Activated CD4-positive, alpha-beta T cell treated with anti-CD3 and anti-CD28 coated beads, Interleukin-2, amount 50 U/mL, for 24 hours (primary cell): ENCODE measurements at regions not wholly inside any gene's neighbourhood (a gene's known extent, or its start where the extent isn't known, plus 50 kb on each side); places are given as distances from the start of the nearest gene placed in this dataset.
A peak's percentile ranks its signal among the peaks of the same experiment; 100 is the strongest.

Experiments used
- DNase-seq, 2 donors: peaks; one replicate each; pipeline ENCODE4 v3.0.0-alpha.2; 2020; ENCODE audit warnings: low read depth in 1 of 2, low spot score in 1 of 2

GRCh38 chr10:118835682-118836326, 81.0 kb upstream of the CACUL1 start:
- DNase-seq, result no peak

DNA sequence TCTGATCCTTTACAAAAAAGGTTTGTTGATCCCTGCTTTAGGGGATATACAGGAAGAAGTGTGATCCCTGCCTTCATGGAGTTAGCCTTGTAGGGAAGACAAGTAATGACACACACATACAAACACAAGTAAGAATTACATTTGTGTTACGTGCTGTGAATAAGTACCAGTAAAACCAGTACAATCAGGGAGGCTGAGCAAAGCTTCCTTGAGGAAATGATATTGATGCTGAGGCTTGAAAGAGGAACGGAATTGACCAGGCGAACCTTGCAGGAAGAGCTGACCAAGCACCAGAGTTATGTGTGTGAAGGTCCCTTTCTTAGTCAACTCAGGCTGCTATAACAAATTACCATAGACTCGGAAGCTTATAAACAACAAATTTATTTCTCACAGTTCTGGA, 83.6 kb upstream of the CACUL1 start:
- no peak for DNase-seq

- DNase-seq, result no peak
Measured at GRCh38 chr10:118839348-118839747, 84.6 kb upstream of the CACUL1 start.

DNA sequence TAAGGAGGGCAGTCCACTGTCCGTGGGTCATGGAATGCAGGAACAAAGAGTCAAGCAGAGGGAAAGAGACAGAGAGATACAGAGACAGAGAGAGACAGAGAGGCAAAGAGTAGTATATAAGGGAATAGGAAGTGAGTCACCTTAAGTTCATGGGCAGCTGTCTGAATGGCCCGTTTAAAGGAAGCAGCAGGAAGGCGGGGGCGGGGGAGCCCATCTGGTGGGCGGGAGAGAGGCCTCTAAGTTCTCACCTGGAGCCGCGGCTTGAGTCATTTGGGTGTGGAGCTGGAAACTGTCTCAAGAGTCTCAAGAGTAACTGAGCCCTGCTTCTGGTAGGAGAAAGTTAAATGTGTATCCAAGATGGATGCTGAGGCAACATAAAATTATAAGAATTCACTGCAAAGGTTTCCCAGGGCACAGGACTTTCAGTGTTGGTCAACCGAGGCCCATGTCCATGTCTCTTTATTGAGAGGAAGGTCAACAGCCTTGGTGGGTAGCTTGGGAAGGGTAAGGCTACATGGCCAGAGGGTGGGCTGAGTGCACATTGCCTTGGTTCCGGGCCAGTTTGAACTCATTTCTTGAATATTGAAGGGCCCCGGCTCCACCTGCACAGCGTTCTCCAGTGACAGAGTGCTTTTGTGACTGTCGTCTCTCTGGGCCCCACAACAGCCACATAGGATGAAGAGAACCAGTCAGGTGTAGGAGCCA, 85.5 kb upstream of the CACUL1 start:
- DNase-seq, result peak in 1 of 2 donors; percentile 22

DNA sequence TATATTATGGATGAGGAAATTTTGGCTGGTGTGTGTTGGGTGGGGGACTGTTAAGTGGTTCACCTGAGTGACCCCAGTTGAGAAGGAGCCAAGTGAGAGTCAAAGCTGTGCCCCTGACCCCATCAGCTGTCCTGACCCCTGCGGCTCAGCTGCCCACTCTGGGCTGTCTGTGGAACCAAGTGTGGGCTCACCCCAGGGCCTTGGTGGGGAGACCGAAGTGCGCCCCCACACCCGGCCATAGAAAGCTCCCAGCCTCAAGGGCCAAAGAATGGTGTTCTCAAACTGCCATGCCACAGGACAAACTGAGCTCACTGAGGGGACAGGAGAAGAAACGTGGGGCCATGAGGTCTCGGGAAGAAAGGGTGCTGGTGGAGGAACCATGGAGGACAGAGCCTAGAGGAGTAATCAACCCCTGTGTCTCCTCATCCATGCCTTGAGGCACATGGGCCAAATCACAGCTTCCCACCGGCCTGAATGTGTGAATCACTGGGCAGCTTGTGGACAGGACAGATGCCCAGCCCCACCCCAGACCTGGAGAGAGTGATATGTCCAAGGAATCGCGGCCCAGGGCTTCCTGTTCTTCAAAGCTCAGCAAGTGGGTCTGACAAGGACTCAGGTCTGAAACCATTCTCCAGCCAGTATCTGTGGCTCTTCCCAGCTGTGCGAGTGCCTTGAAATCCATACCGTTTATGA, 86.2 kb upstream of the CACUL1 start:
- DNase-seq, result no peak

DNA sequence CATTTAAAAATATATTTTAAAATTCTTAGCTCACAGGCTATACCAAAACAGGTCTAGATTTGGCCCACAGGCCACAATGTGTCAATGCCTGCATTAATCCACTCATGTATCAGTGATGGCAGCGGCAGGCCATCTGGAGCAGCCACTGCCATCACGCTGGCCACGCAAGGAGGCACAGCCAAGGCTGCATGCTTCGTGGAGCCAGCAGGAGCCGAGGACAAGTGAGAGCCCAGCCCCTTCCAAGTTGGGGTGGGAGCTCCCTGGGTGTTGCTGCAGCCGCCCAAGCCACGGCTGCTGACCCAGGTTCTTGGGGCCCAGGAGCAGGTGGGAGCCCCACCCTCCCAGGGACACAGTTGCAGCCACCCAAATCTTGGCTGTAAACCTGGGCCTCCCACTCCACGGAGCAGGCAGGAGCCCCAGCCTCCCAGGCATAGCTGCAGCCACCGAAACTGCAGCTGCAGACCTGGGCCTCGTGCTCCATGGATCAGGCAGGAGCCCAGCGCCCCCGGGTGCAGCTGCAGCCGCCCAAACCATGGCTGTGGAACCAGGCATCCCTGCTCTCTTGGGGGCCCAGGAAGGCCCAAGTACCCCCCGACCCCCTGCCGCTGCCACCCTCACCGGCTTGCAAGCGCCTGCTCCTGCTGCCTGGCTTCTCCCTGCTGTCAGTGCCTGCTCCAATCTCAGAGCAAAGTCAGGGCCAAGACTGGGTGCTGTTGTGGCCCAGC, 87.3 kb upstream of the CACUL1 start:
- DNase-seq, result no peak

DNA sequence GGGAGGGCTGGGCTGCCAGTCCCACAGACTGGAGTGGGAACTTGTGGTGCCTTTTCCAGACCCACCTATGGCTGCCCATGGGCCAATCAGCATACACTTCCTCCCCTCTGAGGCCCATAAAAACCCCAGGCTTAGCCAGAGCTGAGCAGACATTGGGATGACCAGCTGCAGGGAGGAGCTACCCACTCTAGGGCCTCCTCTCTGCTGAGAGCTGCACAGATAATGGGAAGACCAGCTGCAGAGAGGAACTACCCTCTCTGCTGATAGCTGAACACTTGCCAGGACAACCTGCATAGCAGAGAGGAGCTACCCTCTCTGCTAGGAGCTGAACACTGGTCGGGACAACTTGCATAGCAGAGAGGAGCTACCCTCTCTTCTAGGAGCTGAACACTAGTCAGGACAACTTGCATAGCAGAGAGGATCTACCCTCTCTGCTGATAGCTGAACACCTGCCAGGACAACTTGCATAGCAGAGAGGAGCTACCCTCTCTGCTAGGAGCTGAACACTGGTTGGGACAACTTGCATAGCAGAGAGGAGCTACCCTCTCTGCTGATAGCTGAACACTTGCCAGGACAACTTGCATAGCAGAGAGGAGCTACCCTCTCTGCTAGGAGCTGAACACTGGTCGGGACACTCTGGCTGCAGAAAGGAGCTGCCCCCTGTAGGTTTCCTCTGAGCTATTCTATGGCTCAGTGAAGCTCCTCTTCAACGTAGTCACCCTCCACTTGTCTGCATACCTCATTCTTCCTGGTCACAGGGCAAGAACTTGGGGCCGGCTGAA, 88.3 kb upstream of the CACUL1 start:
- DNase-seq, result no peak

DNA sequence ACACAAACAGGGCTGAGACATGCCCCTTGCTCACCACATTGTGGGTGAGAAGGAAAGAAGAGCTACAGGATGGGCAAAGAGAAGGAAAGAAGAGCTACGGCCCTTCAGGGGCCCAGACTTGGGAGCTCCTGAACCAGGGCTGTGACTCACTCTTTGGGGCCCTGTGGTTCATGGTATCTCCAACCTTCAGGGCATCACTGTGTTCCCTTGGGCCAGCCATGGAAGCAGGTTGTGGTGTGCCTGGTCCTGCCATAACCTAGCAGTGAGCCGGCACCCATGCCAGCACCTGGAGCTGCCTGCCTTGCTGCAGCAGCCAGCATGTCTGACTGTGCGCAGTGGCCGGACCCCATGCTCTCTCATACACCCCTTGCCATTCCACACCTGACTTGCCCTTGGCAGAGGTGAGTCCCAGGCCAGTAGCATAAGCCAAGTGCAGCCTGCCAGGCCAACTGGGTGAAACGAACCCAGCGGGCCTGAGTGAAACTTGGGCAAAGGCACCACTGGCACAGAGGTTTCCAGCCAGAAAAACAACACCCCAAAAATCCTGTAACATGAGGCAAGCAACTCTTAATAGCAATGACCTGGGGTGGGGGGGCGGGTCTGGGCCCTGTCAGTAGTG, 89.0 kb upstream of the CACUL1 start:
- no peak for DNase-seq

DNA sequence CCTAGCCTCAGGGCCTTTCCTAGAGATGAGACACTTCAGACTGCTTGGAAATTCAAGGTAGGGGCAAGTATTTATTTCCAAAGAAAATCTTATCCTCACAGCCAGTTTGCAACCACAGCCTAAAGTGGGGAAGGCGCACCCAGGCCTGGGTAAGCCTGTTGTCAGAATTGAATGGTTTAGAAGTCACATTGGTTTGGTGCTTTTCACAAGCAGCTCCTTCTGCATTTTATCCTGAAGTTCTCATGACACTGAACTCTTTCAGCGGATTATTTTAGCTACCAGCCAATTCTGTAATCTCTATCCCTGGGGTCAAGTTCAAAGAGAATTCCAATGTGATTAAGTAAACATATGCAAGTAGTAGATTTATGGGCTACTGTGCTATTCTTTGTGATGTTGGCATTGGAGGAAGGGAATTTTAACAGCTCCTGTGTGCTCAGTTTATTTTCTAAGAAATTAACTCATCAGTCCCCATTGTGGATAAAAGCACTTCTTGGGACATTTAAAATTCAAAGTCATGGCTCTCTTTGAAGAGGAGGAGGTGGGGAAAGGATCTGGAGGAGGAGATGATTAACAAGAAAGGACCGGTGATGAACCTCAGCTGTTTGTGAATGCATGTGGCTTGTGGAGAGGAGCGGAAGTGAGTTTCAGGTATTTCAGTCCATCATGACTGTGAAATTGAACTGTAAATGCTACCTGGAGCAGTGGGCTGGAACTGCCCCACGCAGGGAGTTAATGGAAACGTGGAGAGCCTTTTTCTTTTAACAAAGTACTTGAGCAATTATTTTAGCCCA, 90.2 kb upstream of the CACUL1 start:
- DNase-seq, result no peak

DNA sequence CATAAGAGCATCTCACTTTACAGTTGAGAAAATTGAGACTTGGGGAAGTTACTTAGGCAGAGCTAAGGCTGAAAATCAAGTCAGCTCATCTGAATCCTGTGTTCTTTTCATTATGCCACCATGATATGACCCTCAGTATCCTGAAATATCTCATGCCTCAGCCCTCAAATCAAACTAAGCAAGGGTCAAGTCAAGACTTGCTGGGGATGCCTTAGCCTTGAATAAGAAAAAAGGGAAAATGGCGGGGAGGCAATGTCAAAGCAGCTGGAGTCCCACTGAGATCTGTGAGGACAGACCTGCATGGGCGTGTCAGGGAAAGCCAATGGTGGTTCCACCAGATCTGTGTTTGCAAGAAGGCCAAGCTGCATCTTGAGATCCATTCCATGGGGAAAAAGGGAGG, 91.0 kb upstream of the CACUL1 start:
- DNase-seq, result no peak

- peak; percentile 47 to 54 for DNase-seq
Measured at GRCh38 chr10:118850418-118851061, 95.8 kb upstream of the CACUL1 start.

DNA sequence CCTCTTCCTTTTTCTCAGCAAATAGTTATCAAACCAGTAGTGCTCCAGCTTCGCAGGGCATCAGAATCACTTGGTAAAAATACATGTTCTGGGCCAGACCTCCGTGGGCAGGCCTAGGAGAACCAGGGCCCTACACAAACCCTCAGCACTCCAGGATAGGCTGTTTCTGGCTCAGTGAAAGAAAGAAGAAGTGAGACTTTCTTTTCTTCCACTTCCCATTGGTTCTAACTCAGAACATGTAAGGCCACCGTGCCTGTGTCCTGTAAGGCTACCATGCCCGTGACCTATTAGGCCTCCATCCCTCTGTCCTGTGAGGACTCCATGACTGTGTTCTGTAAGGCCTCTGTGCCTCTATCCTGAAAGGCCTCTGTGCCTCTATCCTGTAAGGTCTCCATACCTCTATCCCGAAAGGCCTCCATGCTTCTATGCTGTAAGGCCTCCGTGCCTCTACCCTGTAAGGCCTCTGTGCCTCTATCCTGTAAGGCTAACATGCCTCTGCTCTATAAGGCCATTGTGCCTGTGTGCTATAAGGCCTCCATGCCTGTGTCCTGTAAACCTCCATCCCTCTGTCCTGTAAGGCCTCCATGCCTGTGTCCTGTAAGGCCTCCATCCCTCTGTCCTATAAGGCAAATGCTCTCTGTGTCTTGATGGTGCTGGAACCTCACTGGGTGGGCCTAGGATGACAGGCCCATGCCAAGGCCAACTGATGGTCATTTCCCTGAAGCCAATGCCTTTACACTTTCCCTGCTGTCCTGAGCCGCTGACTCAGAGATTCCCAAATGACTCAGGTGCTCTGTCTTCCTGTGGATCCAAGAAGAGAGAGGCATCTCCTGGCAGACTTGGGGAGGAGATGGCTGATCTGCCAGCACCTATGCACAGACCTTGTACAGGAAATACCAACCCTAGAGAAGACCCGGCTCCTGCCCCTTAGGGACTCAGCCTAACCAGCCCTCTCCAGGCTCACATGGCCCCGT, 96.6 kb upstream of the CACUL1 start:
- DNase-seq, result no peak

DNA sequence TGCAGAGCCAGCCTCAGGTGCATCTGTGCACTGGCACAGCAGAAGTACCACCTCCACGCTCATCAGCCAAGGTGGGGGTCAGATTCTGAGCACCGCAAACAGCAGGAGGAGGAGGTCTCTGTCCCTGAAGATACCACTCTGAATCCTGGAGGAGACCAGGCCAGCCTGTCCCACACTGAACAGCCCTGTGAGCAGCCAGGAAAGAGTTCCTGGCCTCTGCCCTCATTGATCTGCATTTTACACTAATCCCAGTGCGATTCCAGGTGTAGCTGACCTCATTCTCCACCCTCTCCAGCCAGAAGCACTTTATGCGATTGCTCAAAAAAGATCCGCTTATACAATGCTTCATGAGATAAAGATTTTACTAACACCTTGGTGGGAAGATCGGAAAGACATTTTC, 99.1 kb upstream of the CACUL1 start:
- no peak for DNase-seq

DNA sequence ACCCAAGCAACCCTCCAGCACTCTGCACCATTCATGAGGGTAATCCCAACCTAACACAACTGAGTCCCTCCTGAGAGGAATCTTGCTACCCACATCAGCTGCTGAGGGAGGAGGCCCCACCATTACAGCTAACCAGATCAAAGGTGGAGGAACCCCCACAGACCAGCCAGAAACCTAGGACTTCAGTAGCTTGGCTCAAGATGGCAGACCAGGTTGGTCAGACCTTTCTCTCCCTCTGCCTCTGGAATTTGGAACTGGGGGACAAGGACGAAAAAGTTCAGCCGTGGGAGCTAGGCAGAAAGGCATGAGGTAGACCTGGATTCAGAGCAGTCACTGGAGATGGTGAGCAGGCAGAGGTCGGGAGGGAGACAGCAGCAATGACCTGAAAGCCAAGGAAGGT, 101.3 kb upstream of the CACUL1 start:
- no peak for DNase-seq

DNA sequence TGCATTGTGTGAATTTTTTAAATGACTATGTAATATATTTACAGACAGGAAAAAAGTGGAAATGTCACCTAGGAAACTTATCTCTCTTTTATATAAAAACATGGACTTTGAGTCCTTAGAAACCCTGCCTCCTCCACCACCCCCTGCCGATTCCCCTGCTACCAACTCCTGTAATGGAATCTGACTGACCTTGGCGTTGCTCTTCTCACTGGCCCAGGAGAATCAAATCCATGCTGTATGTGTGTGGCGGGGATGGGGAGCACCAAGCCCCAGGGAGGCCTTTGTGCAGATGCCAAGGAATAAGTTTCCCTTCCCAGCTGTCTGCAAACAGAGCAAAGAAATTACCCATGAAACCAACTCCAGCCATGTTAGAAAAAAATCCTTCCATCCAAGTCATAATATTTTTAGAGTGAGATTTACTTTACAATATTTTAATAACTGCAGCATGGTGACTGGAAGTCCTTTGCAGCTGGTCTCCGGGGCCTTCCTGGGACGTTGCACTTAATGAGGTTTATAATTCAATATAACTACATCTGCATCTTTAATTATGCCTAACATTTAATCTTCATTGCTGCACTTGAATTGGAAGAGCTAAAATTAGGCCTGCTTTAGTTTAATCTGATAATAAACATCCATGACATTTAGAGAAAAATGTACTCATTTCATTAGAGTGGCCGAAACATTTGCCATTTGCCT, 111.4 kb upstream of the CACUL1 start:
- DNase-seq, result no peak

- DNase-seq, result no peak
Measured at GRCh38 chr10:118867768-118868167, 113.0 kb upstream of the CACUL1 start.

GRCh38 chr10:118868589-118868988, 113.8 kb upstream of the CACUL1 start:
- no peak for DNase-seq
